Left hindlimb (tissue), 1 donor: ENCODE measurements at regions not wholly inside any gene's neighbourhood (a gene's known extent, or its start where the extent isn't known, plus 50 kb on each side); places are given as distances from the start of the nearest gene placed in this dataset.
"Not testable (repeated sequence)": the region's sequence is repeated elsewhere in the genome, so short reads cannot be mapped to it uniquely, and the experiment has no call there.

ENCODE experiments used
- DNase-seq: peaks from one replicate; pipeline ENCODE4 v3.0.0-alpha.2; 2018

DNA sequence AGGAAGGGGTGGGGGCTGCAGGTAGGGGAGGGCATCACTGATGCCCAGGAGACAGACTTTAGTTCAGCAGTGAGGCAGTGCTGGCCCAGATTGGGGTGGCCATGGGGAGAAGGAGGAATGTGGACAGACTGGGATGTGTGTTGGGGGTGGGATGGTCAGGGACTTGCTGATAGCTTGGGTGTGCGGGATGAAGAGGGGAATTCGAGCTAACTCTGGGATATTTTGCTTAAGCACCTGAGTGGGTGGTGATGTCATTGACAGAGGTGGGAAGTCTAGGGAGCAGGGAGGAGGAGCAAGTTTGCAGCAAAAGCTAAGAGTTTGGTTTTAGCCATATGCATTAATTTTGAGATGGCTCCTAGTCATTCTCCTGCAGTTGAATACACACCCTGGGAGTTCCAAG, 207.5 kb downstream of the RPLP1 start:
- DNase-seq: no peak

DNA sequence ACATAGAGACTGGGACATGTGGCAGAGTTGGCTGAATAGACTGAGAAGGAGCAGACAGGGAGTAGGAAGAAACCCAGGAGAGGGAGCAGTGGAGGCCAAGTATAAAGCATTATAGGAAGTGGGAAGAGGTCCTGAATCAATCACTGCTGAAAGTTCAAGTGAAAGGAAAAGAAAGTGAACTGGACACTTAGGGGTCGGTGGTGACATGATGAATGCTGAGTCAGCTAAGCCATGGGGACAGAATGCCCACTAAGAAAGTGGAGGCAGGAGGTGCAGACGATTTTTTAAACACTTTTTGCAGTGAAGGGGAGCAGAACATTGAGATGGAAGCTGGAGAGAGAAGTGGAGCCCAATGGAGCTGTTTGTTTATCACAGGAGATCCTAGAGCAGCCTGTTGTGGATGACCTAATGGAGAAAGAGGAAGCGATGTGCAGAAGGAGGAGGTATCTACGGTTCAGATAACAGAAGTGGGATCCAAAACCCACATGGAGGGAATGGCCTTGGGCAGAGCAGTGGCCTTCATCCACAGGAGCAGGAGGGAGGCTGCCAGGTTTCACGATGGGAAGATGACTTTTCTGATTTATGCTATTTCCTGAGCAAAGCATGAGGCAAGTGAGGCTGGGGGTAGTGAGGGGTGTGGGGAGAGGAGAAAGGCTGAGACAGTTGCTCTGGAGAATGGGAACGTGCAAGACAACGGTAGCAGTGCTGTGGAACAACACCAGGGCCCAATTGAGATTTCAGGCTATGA, 208.2 kb downstream of the RPLP1 start:
- no peak for DNase-seq

DNA sequence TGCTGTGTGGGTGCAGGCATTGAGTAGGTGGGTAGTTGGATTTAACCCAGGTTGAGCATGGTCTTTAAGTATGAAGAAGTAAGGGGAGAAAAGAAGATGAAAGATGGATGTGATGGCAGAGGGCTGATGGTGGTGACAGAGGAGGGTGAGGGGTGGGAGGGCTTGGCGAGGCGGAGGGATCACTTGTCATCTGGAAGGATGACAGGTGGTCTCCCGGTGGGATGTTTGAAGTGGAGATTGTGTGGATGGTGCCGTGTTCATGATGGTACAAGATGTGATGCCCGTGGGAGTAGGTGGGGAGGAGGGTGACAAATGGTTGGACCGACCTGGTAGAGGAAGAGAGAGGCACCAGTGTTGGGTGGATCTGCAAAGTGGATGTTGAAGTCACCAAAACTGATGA, 208.8 kb downstream of the RPLP1 start:
- DNase-seq: no peak

DNA sequence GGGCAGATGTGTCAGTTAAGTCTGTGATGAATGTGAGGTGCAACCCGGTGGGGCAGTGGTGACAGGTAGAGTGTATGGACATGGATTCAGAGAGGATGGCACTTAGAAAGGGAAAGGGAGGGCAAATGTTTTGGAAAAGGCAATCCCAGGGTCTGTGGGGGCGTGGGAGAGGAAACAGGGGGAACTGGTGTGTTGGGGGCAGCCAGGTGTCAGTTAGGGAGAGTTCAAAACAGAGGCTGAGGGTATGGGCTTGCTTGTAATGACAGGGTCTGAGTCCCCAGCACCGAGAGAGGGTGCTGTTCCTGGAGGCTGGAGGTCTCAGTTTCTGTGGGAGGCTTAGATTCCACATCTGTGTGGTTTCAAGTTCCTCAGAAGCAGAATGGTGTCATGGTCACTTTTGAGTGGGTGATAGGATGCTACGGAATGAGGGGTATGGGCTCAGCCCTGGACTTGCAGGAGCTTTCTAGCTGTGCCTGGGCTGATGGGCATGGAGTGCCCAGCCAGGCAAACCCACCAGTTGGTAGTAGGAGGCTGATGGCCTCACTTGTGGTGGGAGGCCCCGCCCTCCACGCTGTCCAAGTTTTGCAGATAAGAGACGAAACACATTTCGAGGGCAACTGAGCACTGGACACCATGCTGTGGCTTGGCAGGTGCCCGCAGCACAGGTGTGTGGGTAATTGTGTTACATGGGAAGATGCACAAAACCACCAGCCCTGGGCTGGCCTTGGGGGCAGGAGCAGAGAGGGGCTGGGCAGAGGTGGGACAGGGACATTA, 209.4 kb downstream of the RPLP1 start:
- DNase-seq: no peak

DNA sequence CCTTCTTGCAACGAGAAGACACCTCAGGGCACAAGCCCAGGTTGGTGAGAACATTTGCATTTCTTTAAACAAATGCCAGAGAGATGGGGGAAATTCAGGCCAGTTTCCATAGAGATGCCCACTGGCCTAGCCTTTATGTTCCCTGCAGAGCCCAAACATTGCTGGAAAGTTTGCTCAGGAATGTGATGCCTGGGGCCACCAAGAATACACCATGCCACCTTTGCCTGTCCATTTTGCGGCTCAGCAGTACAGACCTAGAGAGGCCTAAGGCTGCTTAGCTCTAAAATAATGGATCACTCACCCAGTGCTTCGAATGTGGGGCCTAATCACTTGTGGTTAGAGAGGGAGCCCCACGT, 210.0 kb downstream of the RPLP1 start:
- no peak for DNase-seq

DNA sequence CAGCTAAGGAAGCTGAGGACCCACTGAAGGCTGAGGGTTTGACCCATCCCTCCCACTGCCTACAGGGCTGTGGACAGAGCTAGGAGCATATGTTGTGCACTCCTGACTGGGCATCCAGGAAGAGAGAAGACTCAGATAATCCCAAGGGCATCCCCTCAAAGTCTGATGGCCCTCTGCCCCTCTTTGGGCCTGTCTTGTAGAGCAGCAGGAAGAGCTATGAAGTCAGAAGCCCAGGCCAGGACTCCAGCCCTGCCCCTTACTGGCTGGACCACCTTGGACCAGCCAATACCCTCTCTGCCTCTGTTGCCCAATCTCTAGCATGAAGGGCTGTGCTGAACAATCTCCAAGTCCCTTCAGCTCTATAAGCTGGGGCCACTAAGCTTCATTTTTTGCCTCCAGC, 210.8 kb downstream of the RPLP1 start:
- no peak for DNase-seq

DNA sequence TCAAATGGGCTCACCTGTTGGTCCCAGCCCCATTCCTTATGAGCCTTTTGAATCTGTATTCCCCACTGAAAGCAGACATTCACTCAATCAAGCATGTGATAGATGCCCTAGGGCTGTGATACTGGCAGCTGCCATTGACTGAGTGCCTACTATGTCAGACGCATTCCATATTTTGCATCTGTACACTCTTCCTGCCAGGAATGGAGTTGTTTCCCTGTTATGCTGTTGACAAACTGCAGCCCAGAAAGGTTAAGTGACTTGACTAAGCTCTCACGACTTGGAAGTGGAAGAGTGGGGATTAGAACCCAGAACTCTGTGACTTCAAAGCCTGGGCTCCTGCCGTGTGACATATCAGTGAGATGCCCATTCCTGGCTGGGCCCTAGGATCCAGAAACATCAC, 211.4 kb downstream of the RPLP1 start:
- DNase-seq: no peak

DNA sequence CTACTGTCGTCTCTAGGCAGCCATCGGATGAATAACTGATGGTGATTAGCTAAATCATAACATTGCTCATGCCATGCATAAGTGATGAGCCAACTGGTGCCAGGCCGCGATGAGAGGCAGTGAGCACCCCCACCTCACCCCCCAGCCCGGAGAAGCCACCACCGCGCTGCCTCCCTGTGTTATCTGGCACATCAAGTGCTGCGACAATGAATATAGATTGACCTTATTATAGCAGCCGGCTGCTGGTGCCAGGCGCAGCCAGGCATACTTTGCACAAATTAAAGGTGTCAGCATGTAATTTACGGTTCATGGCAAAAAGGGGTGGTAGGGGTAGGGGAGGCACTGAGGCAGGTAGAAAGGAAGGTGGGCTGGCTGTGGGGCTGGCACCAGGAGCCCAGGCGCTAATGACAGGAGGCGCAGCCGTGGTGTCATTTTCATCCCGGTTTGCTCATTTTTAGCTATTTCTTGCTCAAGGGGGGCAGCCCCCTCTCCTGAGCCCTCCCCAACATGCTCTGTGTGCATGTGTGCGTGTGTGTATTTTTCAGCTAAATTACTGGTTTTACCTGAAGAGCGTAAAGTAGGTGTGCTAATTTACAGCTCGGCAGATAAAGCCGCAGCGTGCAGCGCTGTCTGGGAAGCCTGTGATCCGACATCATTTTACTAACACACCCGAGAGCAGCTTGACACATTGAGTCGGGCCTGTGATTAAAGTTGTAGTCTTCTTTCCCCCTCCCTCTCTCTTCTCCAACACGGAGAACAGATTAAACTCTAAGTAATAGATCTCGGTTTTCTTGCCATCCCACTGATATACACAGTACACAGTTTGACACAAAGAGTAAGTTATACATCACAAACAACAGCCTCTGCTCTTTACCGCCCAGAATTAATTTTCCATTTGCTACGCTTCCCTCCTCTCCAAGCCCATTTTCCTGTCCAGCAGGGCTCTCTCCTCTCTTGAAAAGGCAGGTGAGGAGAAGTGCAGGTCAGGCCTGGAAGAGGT, 212.3 kb downstream of the RPLP1 start:
- no peak for DNase-seq

DNA sequence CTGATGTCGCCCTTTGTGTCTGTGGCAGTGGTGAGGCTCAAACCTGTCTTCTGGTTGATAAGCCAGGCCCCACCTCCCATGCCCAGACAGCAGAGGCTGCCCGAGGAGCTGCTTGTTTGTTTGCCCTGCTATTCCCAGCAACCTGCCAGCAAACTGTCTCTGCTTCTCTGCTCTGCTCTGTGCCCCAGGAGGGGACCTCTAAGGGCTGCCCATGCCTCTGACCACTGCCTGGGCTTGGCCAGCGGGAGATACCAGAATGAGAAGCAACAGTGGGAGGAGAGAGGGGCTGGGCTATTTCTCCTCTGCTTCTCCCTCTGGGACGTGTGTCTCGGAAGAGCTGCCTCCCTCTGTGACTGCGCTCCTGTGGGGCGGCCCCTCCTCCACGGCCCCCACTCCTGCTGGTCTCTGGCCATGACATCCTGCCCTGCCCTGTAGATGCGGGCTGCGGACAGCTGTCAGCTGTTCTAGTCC, 213.1 kb downstream of the RPLP1 start:
- DNase-seq: no peak

DNA sequence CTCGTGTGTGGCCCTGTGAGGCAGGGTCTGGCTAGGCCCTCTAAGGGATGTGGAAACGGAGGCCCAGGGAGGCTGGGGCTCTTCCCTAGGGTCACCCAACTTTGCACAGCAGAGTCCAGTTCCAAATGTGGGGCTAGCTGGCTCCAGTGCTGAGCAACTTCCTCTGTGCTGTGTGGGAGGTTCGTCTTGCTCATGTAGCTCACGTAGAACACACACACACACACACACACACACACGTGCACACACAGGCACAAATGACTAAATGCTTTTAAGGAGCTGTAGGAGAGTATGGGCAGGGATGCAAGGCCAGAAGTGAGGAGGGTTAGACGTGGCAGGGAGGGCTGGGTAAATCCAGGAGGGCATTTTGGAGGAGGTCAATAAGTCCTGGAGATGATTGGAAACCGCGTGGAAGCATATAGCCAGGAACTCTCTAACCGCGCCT, 213.8 kb downstream of the RPLP1 start:
- DNase-seq: peak; percentile 53

DNA sequence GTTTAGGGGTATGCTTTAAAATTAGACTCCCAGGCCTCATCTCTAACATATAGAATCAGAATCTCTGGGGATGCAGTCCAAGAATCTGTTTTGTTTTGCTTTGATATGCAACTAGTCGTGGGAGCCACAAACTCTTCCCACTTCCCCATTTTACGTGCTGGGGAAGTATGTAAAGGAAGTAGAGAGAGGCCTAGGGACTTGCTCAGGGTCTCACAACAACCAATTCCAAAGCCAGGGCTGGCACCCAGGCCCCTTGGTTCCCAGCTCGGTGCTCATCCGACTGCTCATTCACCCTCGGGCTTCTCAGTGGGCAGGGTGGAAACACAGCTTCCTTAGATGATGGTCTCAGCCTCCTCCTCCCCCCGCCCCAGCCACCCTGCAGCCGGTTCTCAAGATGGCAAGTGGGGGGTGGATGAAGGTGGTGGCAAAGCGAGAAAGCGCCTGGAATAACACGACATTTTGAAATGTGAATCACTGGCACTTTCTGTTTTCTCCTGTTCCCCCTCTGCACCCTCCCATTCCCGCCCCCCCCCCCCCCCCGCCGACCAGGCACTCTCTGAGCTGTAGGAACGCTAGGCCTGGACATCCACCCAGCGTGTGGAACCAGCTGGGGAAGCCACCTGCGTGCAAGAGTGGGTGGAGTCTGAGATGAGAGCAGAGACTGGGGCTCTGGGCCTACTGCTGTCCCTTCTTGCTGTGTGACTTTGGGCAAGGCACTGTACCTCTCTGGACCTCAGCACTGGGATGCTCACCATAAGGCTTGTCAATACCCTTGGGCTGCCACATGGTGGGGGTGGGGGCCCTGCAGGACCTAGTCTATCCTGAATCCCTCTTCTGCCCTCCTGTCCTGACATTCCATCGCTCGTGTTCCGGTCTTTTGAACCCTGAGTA, 214.5 kb downstream of the RPLP1 start:
- no peak for DNase-seq

DNA sequence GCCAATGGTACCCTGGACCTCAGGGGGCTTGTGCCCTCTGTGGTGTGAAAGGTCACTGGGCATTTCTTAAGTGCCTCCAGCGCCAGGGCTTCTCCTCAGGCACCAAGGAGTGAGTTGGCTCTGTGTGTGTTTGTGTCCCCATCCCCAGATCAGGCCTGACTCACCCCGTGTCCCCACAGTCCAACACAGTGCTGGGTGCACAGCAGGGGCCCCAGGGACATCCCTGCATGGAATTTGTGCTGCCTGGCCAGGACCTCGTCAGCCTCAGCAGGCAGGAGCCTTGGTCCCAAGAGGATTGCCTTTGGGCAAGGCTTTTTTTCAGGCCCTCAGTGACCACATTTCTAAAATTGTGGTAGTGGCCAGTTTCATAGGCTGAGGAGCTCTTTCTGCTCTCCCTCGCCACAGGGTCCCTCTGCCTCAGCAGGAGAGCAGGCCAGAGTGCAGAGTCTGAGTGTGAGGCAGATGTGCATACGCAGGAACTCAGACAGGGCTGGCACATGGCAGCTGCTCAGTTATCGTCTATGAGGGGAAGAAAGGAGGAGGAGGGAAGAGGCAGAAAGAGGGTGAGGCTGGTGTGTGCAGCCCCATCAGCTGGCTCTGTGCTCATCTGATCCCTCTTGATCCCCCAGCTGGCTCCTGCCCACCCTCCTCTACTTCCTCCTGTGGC, 215.6 kb downstream of the RPLP1 start:
- DNase-seq: no peak

DNA sequence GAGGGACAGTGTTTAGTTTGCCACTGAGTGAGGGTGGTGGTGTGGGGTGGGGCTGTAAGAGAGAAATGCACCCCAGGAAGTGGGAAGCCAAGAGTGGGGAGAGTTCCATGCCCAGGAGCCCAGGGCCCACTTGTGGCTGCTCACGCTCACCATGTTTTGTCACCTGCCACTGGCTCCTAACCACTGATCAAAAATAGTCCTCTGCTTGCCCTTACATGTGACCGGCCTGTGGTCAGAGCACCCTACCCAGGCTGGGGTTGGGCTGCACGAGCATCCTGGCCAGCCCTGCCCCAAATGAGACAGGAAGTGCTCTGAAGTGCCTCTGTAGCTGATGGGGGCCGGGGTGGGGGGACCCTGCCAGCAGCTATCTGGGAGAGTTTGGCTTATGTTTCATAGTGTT, 216.3 kb downstream of the RPLP1 start:
- DNase-seq: no peak

DNA sequence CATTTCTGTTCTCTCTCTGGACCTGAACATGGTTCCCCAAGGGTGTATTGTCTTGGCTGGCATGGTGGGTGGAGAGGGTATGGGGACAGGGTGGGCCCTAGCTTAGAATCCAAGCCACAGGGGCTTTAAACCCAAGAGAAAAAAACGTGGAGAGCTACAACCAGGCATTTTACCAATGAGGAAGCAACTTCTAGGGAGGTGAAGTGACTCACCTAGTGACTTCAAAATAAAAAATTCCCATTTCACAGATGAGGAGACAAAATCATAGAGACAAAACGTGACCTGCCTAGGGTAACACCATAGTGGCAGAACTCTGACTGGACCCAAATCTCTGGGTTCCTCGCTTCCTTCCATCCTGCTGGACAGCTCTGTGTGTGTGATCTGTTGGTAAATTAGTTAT, 216.8 kb downstream of the RPLP1 start:
- DNase-seq: no peak

DNA sequence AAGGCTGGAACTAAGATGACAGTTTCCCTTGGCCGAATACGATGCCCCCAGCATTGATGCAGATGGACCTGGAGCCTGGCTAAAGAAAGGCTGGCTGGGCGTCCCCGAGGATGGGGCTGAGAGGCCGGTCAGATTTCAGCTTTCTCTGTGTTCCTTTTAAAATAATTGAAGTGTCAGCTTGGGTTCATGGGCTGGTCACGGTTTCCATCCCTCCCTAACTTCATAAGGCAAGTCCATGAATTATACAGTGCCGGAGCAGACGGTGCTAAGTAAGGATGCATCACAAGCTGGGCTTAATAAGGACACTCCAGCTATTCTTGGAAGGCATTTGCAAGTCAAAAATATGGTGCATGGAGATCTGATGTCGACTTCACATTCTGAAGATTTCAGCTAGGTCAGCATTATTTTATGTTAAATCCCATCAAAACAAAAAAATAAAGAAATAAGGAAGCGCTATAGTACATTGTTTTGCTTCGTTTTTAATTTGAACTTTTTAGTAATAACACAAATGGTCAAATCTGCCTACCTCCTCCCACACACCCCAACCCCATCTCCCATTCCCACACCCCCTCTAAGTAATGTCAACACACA, 220.8 kb downstream of the RPLP1 start:
- DNase-seq: no peak

DNA sequence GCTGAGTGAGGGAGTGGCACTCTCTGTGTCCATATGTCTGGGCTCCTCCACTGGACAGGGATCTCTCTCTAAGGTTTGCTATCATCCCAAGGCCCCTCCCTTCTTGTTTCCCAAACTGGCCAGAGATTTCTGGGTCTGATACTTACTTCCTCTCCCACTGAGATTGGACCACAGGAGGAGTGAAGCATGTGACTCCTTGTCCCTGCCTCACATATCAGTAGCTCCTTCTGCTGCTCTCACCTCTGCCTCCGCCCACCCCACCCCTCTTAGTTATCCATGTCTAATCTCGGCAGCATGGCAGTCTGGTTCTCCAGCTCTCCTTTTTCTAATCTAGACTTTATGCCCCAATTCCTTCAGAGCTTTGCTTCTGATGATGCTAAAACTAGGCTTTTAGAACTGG, 223.1 kb downstream of the RPLP1 start:
- DNase-seq: no peak

DNA sequence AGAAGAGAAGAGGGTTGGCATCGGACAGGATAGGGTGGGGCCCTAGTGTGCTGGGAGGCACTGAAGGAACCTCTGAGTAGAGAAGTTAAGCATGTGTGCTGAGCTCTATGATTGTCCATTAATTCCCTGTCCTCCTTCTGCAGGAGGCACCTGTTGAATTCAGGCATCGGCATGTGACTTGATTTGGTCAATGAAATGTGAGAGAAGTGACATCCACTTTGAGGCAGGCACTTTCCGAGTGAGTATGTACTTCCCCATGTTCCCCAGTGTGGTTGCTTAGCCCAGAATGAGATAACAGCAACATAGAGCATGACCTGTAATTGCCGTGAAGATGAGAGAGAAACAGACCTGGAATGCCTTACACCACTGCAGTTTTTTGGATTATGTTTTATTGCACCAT, 224.8 kb downstream of the RPLP1 start:
- no peak for DNase-seq

DNA sequence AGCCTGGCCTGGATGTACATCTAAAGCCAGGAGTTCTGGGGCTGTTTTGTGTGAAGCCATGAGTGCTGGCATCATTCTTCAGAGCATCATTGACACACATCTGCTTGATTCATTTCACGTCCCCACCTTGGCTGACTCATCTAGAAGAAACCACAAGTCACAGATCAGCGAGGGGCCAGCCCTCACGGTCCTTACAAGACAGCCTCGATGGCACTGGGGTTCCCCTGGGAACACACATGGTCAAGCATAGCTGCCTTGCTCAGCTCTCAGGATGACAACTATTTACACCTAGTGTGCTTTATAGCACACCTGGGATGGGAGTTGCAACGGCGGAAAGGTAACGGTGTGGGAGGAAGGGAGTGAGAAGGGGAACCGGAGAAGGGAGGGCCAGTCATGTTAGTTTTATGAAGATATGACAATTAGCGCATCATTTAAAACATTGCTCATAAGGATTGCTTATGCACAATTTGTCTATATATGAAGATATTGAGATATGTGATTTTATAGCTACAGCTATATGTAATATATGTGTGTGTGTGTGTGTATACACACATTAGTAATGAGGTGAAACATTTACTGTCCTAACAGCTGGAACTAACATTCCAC, 227.1 kb downstream of the RPLP1 start:
- no peak for DNase-seq

DNA sequence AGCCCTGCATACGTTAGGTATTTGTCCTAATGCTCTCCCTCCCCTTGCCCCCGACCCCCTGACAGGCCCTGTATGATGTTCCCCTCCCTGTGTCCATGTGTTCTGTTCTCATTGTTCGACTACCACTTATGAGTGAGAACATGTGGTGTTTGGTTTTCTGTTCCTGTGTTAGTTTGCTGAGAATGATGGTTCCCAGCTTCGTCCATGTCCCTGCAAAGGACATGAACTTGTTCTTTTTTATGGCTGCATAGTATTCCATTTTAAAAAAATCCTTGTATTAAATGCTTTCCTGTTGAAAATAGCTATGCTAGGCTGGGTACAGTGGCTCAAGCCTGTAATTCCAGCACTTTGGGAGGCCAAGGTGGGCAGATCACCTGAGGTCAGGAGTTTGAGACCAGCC, 232.2 kb downstream of the RPLP1 start:
- not testable (repeated sequence) for DNase-seq
